Heart left ventricle (tissue), 13 donors: ENCODE measurements at regions not wholly inside any gene's neighbourhood (a gene's known extent, or its start where the extent isn't known, plus 50 kb on each side); places are given as distances from the start of the nearest gene placed in this dataset.

Experiments used
- CTCF ChIP-seq, 12 donors: fragments of 200-600 bp; sonication (generic) in 4 of 12; IDR thresholded peaks; one replicate each; pipeline versions ENCODE4 v1.5.0 to v1.8.0; 2018 to 2022; ENCODE audit warnings: antibody characterized with exemption in 12 of 12, mild to moderate bottlenecking in 5 of 12
- POLR2A ChIP-seq, 2 donors: fragments of 450-650 bp; IDR thresholded peaks; one replicate each; pipeline ENCODE4 v1.6.1; 2017; ENCODE audit warnings: antibody characterized with exemption in 2 of 2, mild to moderate bottlenecking in 2 of 2, moderate library complexity in 2 of 2
- donor health status: ischemic (EF 13 %, LVEDD 7.1; RV severe dilation, severe dysfunction).
- donor health status: DM: no; HTN: yes; CAD: no.
- donor health status: DM: no; HTN: no; CAD: no.
- donor health status: ischemic (EF 25% LVEDD 6.9; RV normal size, moderate dysfunction).
- donor health status: ischemic (EF 25% LVEDD 5.7; RV mildly dilated, moderate dysfunction).
- donor health status: ischemic (EF 35%, LVEDD 5.7; RV mildly dilated, moderate dysfunction).
- donor health status: nonischemic (EF 11% LVEDD 7.7; RV severe dilation, severe dysfunction).
- donor health status: DM: yes; HTN: yes; CAD: no.
- donor health status: PGD.
- donor health status: ischemic (EF 29% LVEDD 5.4; RV normal size, mild dysfunction).
- donor health status: nonischemic (EF 23%, LVEDD 6.1; RV moderate dilation, normal function).

GRCh38 chr5:89769975-89770374 is 639.6 kb downstream of the CETN3 start:
- TF ChIP-seq CTCF (IDR thresholded peaks at IDR 0.05): no peak
- TF ChIP-seq POLR2A (IDR thresholded peaks at IDR 0.05): no peak
